ENCODE measurements at regions not wholly inside any gene's neighbourhood (a gene's known extent, or its start where the extent isn't known, plus 50 kb on each side); places are given as distances from the start of the nearest gene placed in this dataset.

GRCh38 chr4:12933760-12934221, 550.3 kb downstream of the RAB28 start (continued):
- TF ChIP-seq ZXDC (CRISPR knock-in tag; IDR thresholded peaks at IDR 0.05) (no peak), ZNF646 (CRISPR knock-in tag; IDR thresholded peaks at IDR 0.05) (no peak), ELF4 (CRISPR knock-in tag; IDR thresholded peaks at IDR 0.05; ENCODE audit: borderline replicate concordance) (no peak), DBP (CRISPR knock-in tag; IDR thresholded peaks at IDR 0.05; ENCODE audit: not compliant biosample characterization) (no peak), GMEB1 (CRISPR knock-in tag; IDR thresholded peaks at IDR 0.05; ENCODE audit: borderline replicate concordance) (no peak), ZNF556 (CRISPR knock-in tag; IDR thresholded peaks at IDR 0.05; ENCODE audit: borderline replicate concordance) (no peak), BRF2 (CRISPR knock-in tag; IDR thresholded peaks at IDR 0.05) (no peak), ZNF576 (CRISPR knock-in tag; IDR thresholded peaks at IDR 0.05) (no peak), TCF7 (IDR thresholded peaks at IDR 0.05; ENCODE audit: low read depth) (peak; percentile 46), PAXIP1 (CRISPR knock-in tag; conservative IDR thresholded peaks at IDR 0.05) (peak; percentile 97), ZNF33A (CRISPR knock-in tag; IDR thresholded peaks at IDR 0.05; ENCODE audit: borderline replicate concordance) (no peak; the same call in 1 of the 2 replicates)

Data from HepG2 (cell line).